WERI-Rb-1 (cell line): ENCODE measurements at regions not wholly inside any gene's neighbourhood (a gene's known extent, or its start where the extent isn't known, plus 50 kb on each side); places are given as distances from the start of the nearest gene placed in this dataset.

Experiments used
- DNase-seq: peaks from one replicate; pipeline ENCODE4 v3.0.0-alpha.2; 2020
- H3K27ac ChIP-seq: fragments of 250-450 bp; sonication (Bioruptor Pico); 2 replicates; pipeline ENCODE4 v1.5.1; 2020; ENCODE audit warnings: mild to moderate bottlenecking, moderate library complexity
- H3K27me3 ChIP-seq: fragments of 250-450 bp; sonication (Bioruptor Pico); 2 replicates; pipeline ENCODE4 v1.5.1; 2021; ENCODE audit warnings: mild to moderate bottlenecking, low read depth, moderate library complexity; ENCODE audit not compliant: insufficient read depth, severe bottlenecking
- H3K36me3 ChIP-seq: fragments of 250-450 bp; sonication (Bioruptor Pico); 2 replicates; pipeline ENCODE4 v1.5.1; 2020; ENCODE audit warnings: mild to moderate bottlenecking, moderate library complexity
- H3K4me3 ChIP-seq: 2 replicates; pipeline ENCODE4 v1.5.1; 2011; ENCODE audit warnings: low read depth, mild to moderate bottlenecking, control low read depth, low read length
- H3K9me3 ChIP-seq: fragments of 250-450 bp; sonication (Bioruptor Pico); 2 replicates; pipeline ENCODE4 v1.5.1; 2021; ENCODE audit warnings: mild to moderate bottlenecking, moderate library complexity; ENCODE audit not compliant: severe bottlenecking
- CTCF ChIP-seq: IDR thresholded peaks from 2 replicates; pipeline ENCODE4 v1.5.1; 2011; ENCODE audit warnings: low read depth, mild to moderate bottlenecking, control low read depth, inconsistent platforms, low read length

- no peak for TF ChIP-seq CTCF
- Histone ChIP-seq H3K9me3 (no peaks in the 10 kb centered on the region), H3K27me3 (no peaks in the 10 kb centered on the region), H3K36me3 (no peaks in the 10 kb centered on the region), H3K4me3 (no peak overlapping the region), H3K27ac (no peak overlapping the region)
- DNase-seq, result no peak
Measured at GRCh38 chr2:34320056-34320455, 721.0 kb upstream of the FAM98A start.

DNA sequence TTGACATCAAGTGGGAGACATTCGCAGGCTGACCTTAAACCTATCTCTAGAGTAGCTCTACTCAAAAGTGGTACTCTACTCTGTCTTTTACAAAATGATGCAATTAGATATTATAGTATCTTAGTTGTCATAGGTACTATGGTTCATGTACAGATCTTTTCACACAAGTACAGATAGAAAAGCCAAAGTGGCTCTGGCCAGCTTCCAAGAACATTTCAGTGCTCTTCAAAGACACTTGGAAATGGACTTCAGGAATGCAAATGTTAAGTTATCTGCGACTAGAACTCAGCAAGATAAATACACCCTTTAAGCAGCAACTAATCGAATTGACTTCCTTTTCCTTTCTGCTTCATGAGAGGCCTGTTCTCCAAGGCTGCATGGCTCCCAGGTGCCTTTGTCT, 718.7 kb upstream of the FAM98A start:
- no peaks in the 10 kb centered on the region for H3K9me3 ChIP-seq
- TF ChIP-seq CTCF, result no peak
- no peaks in the 10 kb centered on the region for H3K27me3 ChIP-seq
- DNase-seq, result no peak
- no peak overlapping the region for H3K4me3 ChIP-seq
- no peaks in the 10 kb centered on the region for H3K36me3 ChIP-seq
- no peak overlapping the region for H3K27ac ChIP-seq

DNA sequence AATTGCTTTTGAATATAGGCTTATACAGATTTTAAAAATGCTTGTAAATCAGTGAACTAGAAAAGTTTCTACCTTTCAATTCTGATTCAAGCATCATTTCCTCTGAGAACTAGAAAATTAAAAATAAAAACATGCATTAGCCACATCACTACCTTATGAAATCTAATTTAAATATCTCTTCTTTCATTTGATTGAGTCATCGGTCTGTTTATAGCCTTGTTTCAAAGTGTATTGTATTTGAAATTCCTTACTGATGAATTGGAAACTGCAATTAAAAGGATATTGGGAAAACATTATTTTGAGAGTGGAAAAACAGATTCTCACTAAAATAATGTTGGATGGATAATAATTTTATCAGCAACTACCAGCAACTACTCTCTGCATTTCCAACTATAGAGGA, 717.7 kb upstream of the FAM98A start:
- H3K9me3 ChIP-seq, result no peaks in the 10 kb centered on the region
- DNase-seq, result no peak
- H3K27ac ChIP-seq, result no peak overlapping the region
- H3K4me3 ChIP-seq, result no peak overlapping the region
- TF ChIP-seq CTCF, result no peak
- no peaks in the 10 kb centered on the region for H3K27me3 ChIP-seq
- no peaks in the 10 kb centered on the region for H3K36me3 ChIP-seq

DNA sequence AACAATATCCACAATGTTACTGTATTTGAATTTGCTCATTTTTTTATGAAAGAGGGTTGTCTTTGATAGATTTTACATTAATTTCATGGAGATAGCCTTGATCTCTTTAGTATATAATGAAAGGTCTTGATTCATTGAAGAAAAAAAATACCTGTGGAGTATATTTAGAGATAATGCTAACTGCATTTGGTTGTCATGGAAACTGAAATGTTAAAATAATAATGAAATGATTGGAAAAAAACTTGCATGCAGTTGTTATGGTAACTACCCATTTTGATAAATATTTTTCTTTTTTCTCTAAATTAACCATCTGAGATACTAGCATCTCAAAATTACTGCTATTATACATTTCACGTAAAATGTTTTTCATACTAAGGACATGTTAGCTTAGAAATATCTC, 712.7 kb upstream of the FAM98A start:
- H3K36me3 ChIP-seq, result no peaks in the 10 kb centered on the region
- H3K27me3 ChIP-seq, result no peaks in the 10 kb centered on the region
- no peaks in the 10 kb centered on the region for H3K9me3 ChIP-seq
- DNase-seq, result no peak
- TF ChIP-seq CTCF, result no peak
- no peak overlapping the region for H3K4me3 ChIP-seq
- no peak overlapping the region for H3K27ac ChIP-seq

DNA sequence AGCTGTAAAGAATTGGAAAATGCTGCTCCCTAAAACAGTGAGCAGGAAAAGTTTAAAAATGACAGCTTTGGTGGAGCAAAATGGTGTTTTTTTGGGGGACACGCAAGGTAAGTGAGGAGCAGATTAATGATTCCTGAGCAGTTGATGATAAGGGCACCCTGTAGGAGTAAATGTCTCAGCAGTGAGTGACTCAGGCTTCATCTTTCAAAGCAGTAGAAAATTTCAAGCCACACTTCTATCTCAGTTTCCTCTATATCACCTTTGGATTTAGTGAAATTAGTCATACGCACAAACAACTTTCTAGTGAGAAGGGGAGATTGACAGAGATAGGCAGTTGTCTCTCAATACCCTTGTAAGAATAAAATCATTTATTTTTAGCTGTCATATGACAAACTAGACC, 709.0 kb upstream of the FAM98A start:
- H3K36me3 ChIP-seq, result no peaks in the 10 kb centered on the region
- no peaks in the 10 kb centered on the region for H3K9me3 ChIP-seq
- no peak overlapping the region for H3K4me3 ChIP-seq
- TF ChIP-seq CTCF, result no peak
- no peak overlapping the region for H3K27ac ChIP-seq
- DNase-seq, result no peak
- H3K27me3 ChIP-seq, result no peaks in the 10 kb centered on the region

DNA sequence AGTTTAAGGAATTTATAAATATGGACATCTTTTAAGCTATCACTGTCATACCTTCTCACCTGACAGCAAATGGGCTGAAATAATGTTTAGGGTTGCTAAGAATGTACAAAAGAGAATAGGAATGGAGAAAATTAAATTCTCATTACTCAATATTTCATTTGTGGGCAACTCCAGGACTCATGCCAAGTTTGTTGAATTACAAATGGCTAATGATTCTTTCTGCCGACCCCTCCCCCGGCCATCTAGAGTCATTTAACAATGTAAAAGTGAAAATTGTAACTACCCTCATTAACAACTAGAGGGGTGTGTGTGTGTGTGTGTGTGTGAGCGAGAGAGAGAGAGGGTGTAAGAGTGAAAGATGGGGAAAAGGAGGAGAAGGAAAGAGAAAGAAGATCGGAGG, 708.5 kb upstream of the FAM98A start:
- Histone ChIP-seq H3K27ac (no peak overlapping the region), H3K9me3 (no peaks in the 10 kb centered on the region), H3K27me3 (no peaks in the 10 kb centered on the region), H3K36me3 (no peaks in the 10 kb centered on the region), H3K4me3 (no peak overlapping the region)
- no peak for TF ChIP-seq CTCF
- no peak for DNase-seq
